NCI-H524 treated with DMSO at 0.1 percent for 48 hours (cell line): ENCODE measurements at regions not wholly inside any gene's neighbourhood (a gene's known extent, or its start where the extent isn't known, plus 50 kb on each side); places are given as distances from the start of the nearest gene placed in this dataset.
A peak's percentile ranks its signal among the peaks of the same experiment; 100 is the strongest.

Source experiments
- DNase-seq: peaks from one replicate; lab custom pipeline; 2025; lab: John Stamatoyannopoulos, UW

GRCh38 chr9:117860849-117861248 lies 156.6 kb downstream of the TLR4 start:
- DNase-seq: no peak

GRCh38 chr9:117864385-117865057 lies 160.3 kb downstream of the TLR4 start:
- DNase-seq: no peak

- DNase-seq: peak; percentile 84
These were observed 164.4 kb downstream of the TLR4 start for GRCh38 chr9:117868594-117868993.

- DNase-seq: no peak
These were observed 165.1 kb downstream of the TLR4 start for GRCh38 chr9:117869287-117869686.

- DNase-seq: no peak
These were observed 165.5 kb downstream of the TLR4 start for GRCh38 chr9:117869712-117870111.

GRCh38 chr9:117873664-117874063 lies 169.5 kb downstream of the TLR4 start:
- no peak for DNase-seq

- no peak for DNase-seq
These were observed 171.7 kb downstream of the TLR4 start for GRCh38 chr9:117875886-117876285.

- no peak for DNase-seq
These were observed 178.0 kb downstream of the TLR4 start for GRCh38 chr9:117882171-117882570.

- DNase-seq: peak; percentile 80
These were observed 182.4 kb downstream of the TLR4 start for GRCh38 chr9:117886616-117887015.

- DNase-seq: no peak
These were observed 183.2 kb downstream of the TLR4 start for GRCh38 chr9:117887383-117887782.

- no peak for DNase-seq
These were observed 183.7 kb downstream of the TLR4 start for GRCh38 chr9:117887941-117888340.

GRCh38 chr9:117903453-117903852 lies 199.2 kb downstream of the TLR4 start:
- DNase-seq: no peak

GRCh38 chr9:117906763-117907162 lies 202.6 kb downstream of the TLR4 start:
- DNase-seq: no peak

GRCh38 chr9:117907420-117907819 lies 203.2 kb downstream of the TLR4 start:
- DNase-seq: no peak

- no peak for DNase-seq
These were observed 212.1 kb downstream of the TLR4 start for GRCh38 chr9:117916291-117916690.

- no peak for DNase-seq
These were observed 213.7 kb downstream of the TLR4 start for GRCh38 chr9:117917873-117918272.

- peak; percentile 92 for DNase-seq
These were observed 215.3 kb downstream of the TLR4 start for GRCh38 chr9:117919538-117919937.

GRCh38 chr9:117926031-117926658 lies 221.9 kb downstream of the TLR4 start:
- DNase-seq: peak; percentile 12

- no peak for DNase-seq
These were observed 223.2 kb downstream of the TLR4 start for GRCh38 chr9:117927354-117927753.

- DNase-seq: no peak
These were observed 225.7 kb downstream of the TLR4 start for GRCh38 chr9:117929868-117930267.

GRCh38 chr9:117932585-117932984 lies 228.4 kb downstream of the TLR4 start:
- DNase-seq: no peak

GRCh38 chr9:117936185-117937130 lies 232.3 kb downstream of the TLR4 start:
- peak; percentile 83 for DNase-seq

- DNase-seq: no peak
These were observed 233.9 kb downstream of the TLR4 start for GRCh38 chr9:117938086-117938485.
